Astrocyte (in vitro differentiated cells and primary cell): ENCODE measurements at regions not wholly inside any gene's neighbourhood (a gene's known extent, or its start where the extent isn't known, plus 50 kb on each side); places are given as distances from the start of the nearest gene placed in this dataset.

Source experiments
- DNase-seq: peaks from one replicate; pipeline ENCODE4 v3.0.0-alpha.2; 2010; ENCODE audit warnings: low read depth
- FAIRE-seq: peaks from 2 replicates; lab custom pipeline; 2011; peaks lifted over from hg19 to GRCh38; lab: Jason Lieb, UNC
- H2AFZ ChIP-seq: 2 replicates; pipeline ENCODE4 v1.6.0; 2012; ENCODE audit warnings: low read depth, low read length, inconsistent platforms
- H3K27ac ChIP-seq: 2 replicates; pipeline ENCODE4 v1.5.1; 2011; ENCODE audit warnings: low read depth, low read length, inconsistent platforms
- H3K27me3 ChIP-seq: 2 replicates; pipeline ENCODE4 v1.6.0; 2011; ENCODE audit warnings: low read length, inconsistent platforms; ENCODE audit not compliant: insufficient read depth
- H3K36me3 ChIP-seq: 2 replicates; pipeline ENCODE4 v1.5.1; 2011; ENCODE audit warnings: low read length, inconsistent platforms; ENCODE audit not compliant: insufficient read depth
- H3K4me1 ChIP-seq: 2 replicates; pipeline ENCODE4 v1.5.1; 2011; ENCODE audit warnings: low read length, inconsistent platforms; ENCODE audit not compliant: insufficient read depth
- H3K4me2 ChIP-seq: 2 replicates; pipeline ENCODE4 v1.6.0; 2012; ENCODE audit warnings: low read length, inconsistent platforms
- H3K4me3 ChIP-seq: 2 replicates; pipeline ENCODE4 v1.5.1; 2011; ENCODE audit warnings: low read depth, mild to moderate bottlenecking, low read length, inconsistent platforms; ENCODE audit not compliant: insufficient read depth
- H3K79me2 ChIP-seq: 2 replicates; pipeline ENCODE4 v1.6.0; 2012; ENCODE audit warnings: mild to moderate bottlenecking, low read length, inconsistent platforms; ENCODE audit not compliant: insufficient read depth
- H3K9ac ChIP-seq: 2 replicates; pipeline ENCODE4 v1.6.0; 2012; ENCODE audit warnings: mild to moderate bottlenecking, low read length, inconsistent platforms
- H3K9me3 ChIP-seq: 2 replicates; pipeline ENCODE4 v1.5.1; 2012; ENCODE audit warnings: low read depth, mild to moderate bottlenecking, low read length, inconsistent platforms; ENCODE audit not compliant: insufficient read depth
- H4K20me1 ChIP-seq: 2 replicates; pipeline ENCODE4 v1.6.0; 2012; ENCODE audit warnings: low read length, inconsistent platforms; ENCODE audit not compliant: insufficient read depth
- H3K27ac Mint-ChIP-seq: one replicate; pipeline ENCODE4 v1.8.0; 2021; ENCODE audit warnings: mild to moderate bottlenecking, mixed read lengths; ENCODE audit not compliant: unreplicated experiment
- H3K27me3 Mint-ChIP-seq: one replicate; pipeline ENCODE4 v1.8.0; 2021; ENCODE audit warnings: low read depth, mixed read lengths; ENCODE audit not compliant: unreplicated experiment
- H3K36me3 Mint-ChIP-seq: one replicate; pipeline ENCODE4 v1.8.0; 2021; ENCODE audit warnings: low read depth, mixed read lengths; ENCODE audit not compliant: unreplicated experiment
- H3K4me1 Mint-ChIP-seq: one replicate; pipeline ENCODE4 v1.8.0; 2021; ENCODE audit warnings: low read depth, mixed read lengths; ENCODE audit not compliant: unreplicated experiment
- H3K4me3 Mint-ChIP-seq: one replicate; pipeline ENCODE4 v1.8.0; 2021; ENCODE audit warnings: mild to moderate bottlenecking, moderate library complexity, mixed read lengths; ENCODE audit not compliant: unreplicated experiment
- H3K9me3 Mint-ChIP-seq: one replicate; pipeline ENCODE4 v1.8.0; 2021; ENCODE audit warnings: mild to moderate bottlenecking, mixed read lengths; ENCODE audit not compliant: unreplicated experiment
- CTCF ChIP-seq: IDR thresholded peaks from 2 replicates; pipeline ENCODE4 v1.5.1; 2011; ENCODE audit warnings: low read depth, mild to moderate bottlenecking, inconsistent platforms, low read length, moderate library complexity; ENCODE audit not compliant: insufficient read depth
- EZH2 ChIP-seq: IDR thresholded peaks from 2 replicates; pipeline ENCODE4 v1.6.1; 2012; ENCODE audit warnings: mild to moderate bottlenecking, low read length, inconsistent platforms; ENCODE audit not compliant: insufficient read depth

- H4K20me1 ChIP-seq = no peaks in the 10 kb centered on the region
- H3K36me3 ChIP-seq = no peaks in the 10 kb centered on the region
Observed at GRCh38 chr5:125209650-125210049, 463.2 kb upstream of the ZNF608 start.

DNA sequence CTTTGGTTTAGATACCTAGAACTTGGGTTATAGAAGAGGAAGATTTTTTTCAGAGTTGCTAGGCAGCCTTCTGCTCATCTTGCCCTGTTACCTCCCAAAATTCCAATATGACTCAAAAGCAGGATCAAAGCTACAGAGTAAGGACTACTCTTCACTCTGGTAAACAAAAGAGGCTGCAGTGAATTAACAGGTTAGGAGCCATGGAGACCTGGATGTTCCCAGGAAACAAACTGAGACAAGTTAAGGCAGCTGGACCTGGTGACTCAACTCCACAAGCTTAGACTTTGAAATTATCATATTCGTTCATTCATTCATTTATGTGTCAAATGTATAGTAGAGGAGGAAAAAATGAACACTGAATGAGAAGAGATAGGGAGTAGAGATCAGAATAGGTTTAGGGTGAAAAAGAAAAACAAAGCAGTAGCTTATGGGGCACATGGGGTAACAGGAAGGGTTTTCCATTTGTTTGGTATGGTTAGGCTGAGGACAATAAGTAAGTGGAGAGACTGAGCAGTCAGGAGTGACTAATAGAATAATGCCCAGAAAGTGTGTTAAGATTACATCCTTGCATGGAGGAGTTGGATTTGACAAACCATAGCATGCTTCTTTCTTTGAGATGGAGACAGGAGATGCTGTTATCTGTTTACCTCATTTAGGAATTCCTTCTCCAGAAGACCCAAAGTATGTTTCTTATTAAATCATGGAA is 464.0 kb upstream of the ZNF608 start:
- H3K79me2 ChIP-seq = no peaks in the 10 kb centered on the region
- Mint-ChIP-seq H3K36me3 (no peaks in the 10 kb centered on the region), H3K27me3 (no peaks in the 10 kb centered on the region), H3K9me3 (no peaks in the 10 kb centered on the region), H3K4me1 (peaks cover 13% of the 10 kb centered on the region), H3K27ac (peak overlapping the region; percentile 28), H3K4me3 (no peak overlapping the region)
- no peak overlapping the region for H3K4me2 ChIP-seq
- no peak overlapping the region for H3K9ac ChIP-seq
- H2AFZ ChIP-seq = no peak overlapping the region
- DNase-seq (no peak), FAIRE-seq (peak; percentile 26)
- no peaks in the 10 kb centered on the region for H3K9me3 ChIP-seq
- no peaks in the 10 kb centered on the region for H3K27me3 ChIP-seq
- H3K36me3 ChIP-seq = no peaks in the 10 kb centered on the region
- H3K4me3 ChIP-seq = no peak overlapping the region
- H3K4me1 ChIP-seq = no peaks in the 10 kb centered on the region
- H4K20me1 ChIP-seq = no peaks in the 10 kb centered on the region
- TF ChIP-seq CTCF (no peak), EZH2 (no peak)
- no peak overlapping the region for H3K27ac ChIP-seq

More at GRCh38 chr5:125209650-125210049, 463.2 kb upstream of the ZNF608 start:
- no peaks in the 10 kb centered on the region for H3K27me3 Mint-ChIP-seq
- H3K4me1 ChIP-seq = no peaks in the 10 kb centered on the region
- H3K9me3 ChIP-seq = no peaks in the 10 kb centered on the region
- H3K9me3 Mint-ChIP-seq = no peaks in the 10 kb centered on the region
- H3K4me3 ChIP-seq = no peak overlapping the region
- TF ChIP-seq EZH2 (no peak), CTCF (no peak)
- no peak overlapping the region for H3K4me2 ChIP-seq
- H3K36me3 Mint-ChIP-seq = no peaks in the 10 kb centered on the region
- no peaks in the 10 kb centered on the region for H3K79me2 ChIP-seq
- no peak overlapping the region for H2AFZ ChIP-seq
- H3K27me3 ChIP-seq = no peaks in the 10 kb centered on the region
- no peak overlapping the region for H3K9ac ChIP-seq
- peaks cover 13% of the 10 kb centered on the region for H3K4me1 Mint-ChIP-seq
- no peak for FAIRE-seq
- H3K4me3 Mint-ChIP-seq = no peak overlapping the region
- no peak overlapping the region for H3K27ac ChIP-seq
- DNase-seq = no peak
- no peak overlapping the region for H3K27ac Mint-ChIP-seq

GRCh38 chr5:125214080-125214479 is 467.6 kb upstream of the ZNF608 start:
- no peaks in the 10 kb centered on the region for H3K27me3 Mint-ChIP-seq
- Histone ChIP-seq H4K20me1 (no peaks in the 10 kb centered on the region), H3K9me3 (no peaks in the 10 kb centered on the region), H3K36me3 (no peaks in the 10 kb centered on the region), H3K4me3 (no peak overlapping the region), H3K9ac (no peak overlapping the region), H3K4me1 (no peaks in the 10 kb centered on the region), H3K79me2 (no peaks in the 10 kb centered on the region), H2AFZ (no peak overlapping the region), H3K27ac (no peak overlapping the region), H3K4me2 (no peak overlapping the region), H3K27me3 (no peaks in the 10 kb centered on the region)
- no peak for FAIRE-seq
- H3K36me3 Mint-ChIP-seq = no peaks in the 10 kb centered on the region
- H3K9me3 Mint-ChIP-seq = no peaks in the 10 kb centered on the region
- H3K4me3 Mint-ChIP-seq = no peak overlapping the region
- H3K4me1 Mint-ChIP-seq = peaks cover 5% of the 10 kb centered on the region
- no peak overlapping the region for H3K27ac Mint-ChIP-seq
- TF ChIP-seq EZH2 (no peak), CTCF (no peak)
- no peak for DNase-seq
